GM18868 (cell line): ENCODE measurements at regions not wholly inside any gene's neighbourhood (a gene's known extent, or its start where the extent isn't known, plus 50 kb on each side); places are given as distances from the start of the nearest gene placed in this dataset.
"Not testable (repeated sequence)": the region's sequence is repeated elsewhere in the genome, so short reads cannot be mapped to it uniquely, and the experiment has no call there.

ENCODE experiments used
- ATAC-seq: cut with Tn5 transposase; IDR thresholded peaks from one replicate; pipeline ENCODE4 v1.9.1; 2021; ENCODE audit warnings: mild to moderate bottlenecking, moderate library complexity; ENCODE audit not compliant: unreplicated experiment

DNA sequence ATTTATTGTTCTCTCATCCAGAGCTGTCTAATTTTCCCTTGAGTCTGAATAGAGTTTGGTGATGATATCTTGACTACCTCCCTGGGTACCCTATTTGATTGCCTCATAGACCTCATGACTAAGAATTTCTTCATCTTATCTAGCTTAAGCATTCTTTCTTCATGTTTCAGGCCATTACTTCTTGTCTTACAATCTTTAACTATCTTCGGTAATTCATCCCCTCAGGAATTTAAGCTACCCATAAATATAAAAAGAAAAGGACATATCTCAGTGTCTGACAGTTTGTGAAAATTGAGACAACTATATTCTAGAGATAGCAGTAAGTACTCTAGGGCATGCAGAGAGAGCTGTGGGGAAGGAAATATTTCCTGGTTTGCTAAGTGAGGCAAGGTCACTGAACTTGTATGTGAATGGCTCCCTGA lies 466.1 kb upstream of the GRID2 start:
- no peak for ATAC-seq

DNA sequence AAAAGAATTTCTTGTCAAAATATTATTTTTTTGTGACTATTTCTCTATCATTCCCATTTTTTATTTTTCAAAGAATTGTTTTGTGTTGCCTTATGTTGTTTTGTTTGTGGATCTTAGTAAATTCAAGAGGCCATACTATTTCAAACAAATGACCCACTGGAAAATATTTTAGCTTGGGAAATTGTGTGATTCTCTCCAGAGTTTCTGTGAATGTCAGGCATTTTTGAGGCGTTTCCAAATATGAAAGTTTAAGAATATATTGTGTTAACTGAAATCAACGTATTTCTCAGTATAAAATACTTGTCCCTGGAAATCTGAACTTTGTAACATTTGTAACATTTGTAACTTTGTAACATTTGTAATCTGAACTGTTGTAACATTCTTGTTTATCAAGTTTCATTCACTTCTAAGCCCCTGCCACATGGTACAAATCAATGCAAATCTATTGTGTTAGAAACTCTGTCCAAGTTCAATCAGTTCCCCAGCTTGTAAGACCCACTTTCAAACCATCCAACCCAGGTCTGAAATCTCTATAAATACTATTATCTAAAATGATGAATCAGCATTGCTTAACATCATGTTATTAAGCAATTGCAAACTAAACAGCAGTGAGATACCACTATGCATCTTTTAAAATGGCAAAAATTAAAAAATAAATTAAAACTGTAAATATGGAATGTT lies 465.4 kb upstream of the GRID2 start:
- no peak for ATAC-seq

DNA sequence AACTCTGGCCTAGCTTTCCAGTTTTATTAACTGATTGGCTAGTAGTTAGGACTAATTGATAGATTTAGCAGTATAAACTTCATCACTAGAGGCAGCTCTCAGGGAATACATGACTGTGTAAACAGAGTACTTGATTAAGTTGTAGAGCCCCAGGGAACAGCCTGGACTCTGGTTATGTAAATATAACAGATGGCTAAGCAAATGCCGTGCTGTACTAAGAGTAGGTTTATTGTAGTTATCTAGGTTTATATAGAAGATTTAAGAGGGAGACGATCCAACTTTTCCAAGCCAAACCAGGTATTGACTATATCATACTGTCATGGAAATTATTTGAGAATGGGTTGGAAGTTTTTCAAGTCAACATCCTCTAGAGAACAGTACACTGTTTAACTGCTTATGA lies 463.4 kb upstream of the GRID2 start:
- no peak for ATAC-seq

DNA sequence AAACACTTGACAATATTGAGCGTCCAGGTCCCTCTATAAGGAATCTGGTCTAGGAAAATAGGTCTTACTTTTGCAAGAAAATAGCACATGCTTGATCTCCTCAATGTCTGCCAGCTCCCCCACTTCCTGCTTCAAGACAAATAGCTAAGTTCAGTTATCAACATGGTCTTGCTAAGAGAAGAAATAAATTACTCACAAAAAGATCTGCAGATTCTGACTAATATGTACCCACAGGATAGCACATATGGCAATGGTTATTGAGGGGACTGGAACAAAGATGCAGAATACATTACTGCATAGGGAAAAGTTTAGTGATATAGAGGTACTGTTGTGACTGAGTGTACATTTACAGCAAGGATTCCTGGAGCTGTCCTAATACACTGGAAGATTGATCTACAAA lies 457.5 kb upstream of the GRID2 start:
- no peak for ATAC-seq

DNA sequence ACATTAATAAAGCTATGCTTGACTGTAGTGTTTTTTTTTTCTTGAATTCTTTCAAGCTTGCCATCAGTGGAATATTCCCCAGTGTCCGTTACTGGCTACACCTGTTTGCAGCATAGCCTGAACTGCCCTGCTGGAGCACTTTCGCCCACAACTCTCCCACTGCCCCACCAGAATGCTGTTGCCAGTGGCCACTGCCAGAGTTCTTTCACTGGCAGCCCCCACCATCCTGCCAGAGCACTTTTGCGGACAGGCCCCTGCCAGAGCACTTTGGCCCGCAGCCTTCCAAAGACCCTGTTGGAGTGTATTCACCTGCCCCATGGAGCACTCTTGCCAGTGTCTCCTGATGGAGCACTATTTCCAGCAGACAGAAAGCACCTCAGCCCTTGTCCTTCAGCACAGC lies 452.3 kb upstream of the GRID2 start:
- ATAC-seq = no peak

DNA sequence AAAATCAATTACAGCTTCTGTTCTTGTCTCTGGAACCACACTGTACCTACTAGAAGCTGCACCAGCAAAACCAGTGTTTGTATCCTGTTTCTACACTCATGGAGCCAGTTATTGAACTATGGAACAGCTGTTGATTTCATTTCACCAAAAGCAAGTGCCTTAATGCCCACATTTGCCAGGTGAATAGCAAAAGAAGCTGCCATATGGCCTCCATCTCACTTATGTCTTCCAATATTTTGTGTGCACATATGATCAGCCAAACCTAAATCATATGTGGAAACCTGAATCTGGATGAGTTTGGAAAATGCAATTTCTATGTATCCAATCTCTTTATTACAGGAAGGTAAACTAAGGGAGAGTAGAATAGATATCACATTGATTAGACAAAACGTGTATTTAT lies 415.8 kb upstream of the GRID2 start:
- no peak for ATAC-seq

DNA sequence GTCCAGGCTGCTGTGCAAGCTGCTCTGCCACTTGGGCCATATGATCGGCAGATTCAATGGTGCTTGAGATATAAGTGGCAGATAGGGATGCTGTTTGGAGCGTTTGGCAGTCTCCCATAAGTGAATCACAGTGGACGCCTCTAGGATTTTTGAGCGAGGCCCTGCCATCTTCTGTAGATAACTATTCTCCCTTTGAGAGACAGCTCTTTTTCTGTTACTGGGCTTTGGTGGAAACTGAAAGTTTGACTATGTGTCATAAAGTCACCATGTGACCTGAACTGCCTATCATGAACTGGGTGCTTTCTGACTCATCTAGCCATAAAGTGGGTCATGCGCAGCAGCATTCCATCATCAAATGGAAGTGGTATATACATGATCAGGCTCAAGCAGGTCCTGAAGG lies 412.5 kb upstream of the GRID2 start:
- not testable (repeated sequence) for ATAC-seq

DNA sequence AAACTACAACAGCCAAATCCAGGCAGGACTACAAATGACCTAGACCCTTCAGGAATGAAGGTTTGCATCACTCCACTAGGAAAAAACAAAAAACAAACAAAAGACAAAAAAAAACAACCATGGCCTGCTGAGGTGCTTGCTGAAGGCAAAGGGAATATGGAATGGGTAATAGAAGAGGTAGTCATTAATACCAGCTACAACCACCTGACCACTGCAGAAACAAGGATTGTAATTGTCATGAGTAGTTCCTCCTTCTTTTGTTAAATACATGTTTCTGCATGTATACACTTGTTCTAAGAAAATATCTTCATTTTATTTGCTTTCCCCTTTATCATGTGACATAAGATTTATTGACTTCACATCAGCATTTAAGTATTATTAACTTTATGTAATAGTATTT lies 409.8 kb upstream of the GRID2 start:
- ATAC-seq = no peak

DNA sequence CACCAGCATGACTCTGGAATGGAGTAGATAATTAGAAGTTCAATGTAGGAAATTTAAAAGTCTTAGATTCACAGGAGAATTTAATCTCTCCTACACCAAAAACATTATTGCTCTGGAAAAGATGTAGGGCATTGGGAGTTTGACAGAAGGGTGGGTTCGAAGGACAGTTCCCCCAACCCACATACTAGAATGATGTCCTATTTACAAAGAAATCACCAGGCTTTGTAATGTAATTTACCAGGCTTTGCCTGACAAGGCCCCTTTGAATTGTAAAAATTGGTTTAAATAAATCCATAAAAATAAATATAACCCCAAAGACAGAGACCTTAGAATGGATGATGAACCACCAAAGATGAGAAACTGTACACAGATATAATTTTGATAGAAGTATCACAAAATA lies 399.2 kb upstream of the GRID2 start:
- no peak for ATAC-seq

DNA sequence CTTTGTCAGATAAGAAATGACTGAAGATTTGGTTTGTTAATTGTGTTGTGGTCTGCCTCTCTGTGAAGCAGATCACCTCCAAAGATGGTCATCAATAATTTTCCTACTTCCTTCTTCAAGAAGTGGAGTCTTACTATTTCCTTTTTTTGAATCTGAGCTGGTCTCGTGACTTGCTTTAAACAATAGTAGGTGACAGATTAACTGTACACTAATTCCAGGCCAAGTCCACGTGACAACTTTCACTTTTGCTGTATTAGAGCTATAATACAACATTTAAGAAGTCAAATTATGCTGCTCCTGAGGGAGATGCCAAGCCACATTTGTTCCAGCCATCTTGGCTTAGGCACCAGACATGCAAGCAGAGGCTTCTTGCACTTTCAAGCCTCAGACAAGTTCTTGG lies 393.8 kb upstream of the GRID2 start:
- no peak for ATAC-seq

DNA sequence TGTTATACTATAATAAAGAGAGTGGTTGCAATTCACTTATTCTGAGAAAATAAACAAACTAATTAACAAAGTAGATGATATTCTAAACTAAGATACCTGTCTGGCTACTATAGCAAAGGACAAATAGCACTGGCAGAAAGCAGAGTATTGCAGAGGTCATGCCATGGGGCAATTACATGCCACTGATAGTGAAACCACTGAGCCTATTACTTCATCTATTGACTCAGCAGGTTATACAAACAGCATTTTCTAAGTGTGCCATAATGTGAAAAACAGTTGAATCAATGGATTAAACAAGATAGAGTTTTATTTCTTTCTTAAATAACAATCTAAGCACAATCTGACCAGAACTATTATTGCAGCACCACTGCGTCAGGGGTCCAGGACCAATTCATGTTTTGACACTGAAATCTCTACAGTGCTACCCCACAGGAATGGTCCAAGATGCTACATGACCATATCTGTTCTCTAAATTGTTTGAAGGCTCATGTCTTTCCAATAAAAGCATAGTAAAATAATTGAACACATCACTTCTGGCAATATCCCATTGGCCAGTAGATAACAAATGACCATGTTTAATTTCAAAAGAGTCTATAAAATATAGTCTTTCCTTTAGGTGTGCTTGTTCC lies 389.5 kb upstream of the GRID2 start:
- ATAC-seq = no peak

DNA sequence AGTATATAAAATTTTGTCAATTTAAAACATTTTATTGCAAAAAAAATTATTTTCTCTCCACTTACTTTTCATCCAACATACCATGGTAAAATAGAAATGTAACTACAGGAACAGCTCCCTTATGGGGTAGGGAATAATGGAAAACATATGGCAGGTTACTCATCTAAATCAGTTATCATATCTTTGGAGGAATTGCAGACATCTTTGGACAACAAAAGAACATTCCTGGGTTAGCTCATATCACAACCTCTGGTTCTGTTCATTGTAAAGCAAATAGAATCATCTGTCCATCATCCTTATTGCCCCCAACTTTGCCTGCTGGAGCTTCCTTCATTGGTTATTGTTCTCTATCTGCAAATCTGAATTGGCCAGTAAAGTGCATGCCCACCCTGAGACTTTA lies 387.5 kb upstream of the GRID2 start:
- no peak for ATAC-seq

DNA sequence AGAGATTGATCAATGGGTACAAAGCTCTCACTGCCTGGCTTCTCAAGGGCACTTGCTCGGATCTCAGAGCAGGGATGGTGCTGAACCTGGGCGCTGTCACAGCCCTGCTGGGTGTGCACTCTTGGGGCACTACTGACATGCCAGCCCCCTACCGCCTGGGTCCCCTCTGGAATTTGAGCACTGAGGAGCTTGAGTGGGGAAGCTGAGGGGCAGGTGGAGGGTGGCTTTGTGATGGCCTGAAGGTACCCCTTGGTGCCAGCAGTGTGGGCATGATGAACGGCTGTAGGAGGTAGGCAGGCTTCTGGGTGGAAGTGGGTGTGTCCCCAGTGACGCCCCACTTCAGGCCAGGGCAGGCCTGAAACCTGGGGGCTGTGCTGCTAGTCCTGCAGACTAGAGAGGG lies 379.1 kb upstream of the GRID2 start:
- no peak for ATAC-seq

DNA sequence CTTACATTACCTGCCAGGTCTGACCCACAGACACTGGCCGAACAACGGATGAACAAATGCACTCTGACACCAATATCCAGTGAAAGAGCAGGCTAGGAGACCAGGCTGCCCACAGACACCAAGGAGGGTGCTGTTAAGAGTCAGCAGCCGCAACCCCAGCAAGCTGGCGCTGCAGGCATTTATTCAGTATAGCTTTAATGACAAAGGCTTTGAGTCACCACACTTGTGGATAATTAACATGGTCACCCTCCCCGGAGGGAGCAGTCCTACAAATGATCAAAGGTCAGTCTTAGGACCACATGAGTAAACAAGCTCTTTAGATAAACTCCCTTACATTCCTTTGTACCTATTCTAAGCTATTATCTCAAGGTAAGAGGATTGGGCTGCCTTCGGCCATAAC lies 368.5 kb upstream of the GRID2 start:
- no peak for ATAC-seq

DNA sequence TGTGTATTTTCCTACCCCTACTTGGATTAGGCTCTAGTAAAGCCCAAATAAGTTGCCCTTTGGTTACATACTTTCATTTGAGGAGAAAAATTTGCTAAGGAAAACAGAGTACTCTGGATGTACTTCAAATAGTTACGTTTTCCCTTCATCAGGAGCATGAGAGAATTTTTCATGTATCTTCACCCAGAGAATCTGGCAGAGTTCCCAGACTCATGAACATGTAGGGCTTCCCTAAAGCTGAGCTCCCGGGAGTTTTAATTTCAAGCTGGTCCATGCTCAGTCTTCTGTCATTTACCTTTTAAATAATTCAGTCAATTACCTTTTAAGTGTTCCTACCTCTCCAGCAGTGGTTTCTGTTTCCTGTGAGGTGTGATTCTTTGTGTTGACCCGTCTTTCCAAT lies 367.5 kb upstream of the GRID2 start:
- no peak for ATAC-seq

DNA sequence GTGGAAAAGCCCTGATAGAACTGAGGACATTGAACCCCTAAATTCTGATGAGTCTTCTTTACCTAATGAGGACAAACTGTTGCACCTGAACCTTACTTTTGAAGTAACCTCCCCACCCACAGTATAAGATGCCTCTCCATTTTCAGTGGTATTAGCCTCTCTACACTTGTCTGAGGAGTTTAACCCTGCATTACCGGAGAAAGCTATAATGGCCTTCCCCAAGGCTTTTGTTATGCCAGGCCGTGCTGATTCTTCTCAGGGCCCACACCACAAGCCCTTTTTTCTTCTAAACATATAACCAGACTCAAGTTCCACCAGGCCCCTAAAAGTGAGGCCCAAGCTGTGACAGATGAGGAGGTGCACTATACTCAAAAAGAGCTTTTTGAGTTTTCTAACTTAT lies 345.8 kb upstream of the GRID2 start:
- no peak for ATAC-seq

DNA sequence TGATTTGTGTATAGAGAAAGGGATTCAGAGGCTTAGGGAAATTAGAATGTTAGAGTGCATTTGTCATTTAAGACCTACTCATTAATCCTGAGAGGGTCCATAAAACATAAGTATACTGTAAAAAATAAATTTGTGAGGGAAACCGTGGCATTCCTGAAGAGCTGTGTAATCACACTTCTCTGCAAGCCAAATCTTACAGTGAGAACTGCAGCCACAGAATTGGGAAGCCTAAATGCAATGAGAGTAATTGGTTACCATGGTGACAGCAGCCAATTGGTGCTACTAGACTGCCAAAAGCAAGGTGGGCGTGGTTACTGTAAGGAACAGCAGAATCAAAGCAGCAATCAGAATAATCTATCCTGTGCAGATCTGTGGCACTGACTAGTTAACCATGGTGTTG lies 345.2 kb upstream of the GRID2 start:
- no peak for ATAC-seq

DNA sequence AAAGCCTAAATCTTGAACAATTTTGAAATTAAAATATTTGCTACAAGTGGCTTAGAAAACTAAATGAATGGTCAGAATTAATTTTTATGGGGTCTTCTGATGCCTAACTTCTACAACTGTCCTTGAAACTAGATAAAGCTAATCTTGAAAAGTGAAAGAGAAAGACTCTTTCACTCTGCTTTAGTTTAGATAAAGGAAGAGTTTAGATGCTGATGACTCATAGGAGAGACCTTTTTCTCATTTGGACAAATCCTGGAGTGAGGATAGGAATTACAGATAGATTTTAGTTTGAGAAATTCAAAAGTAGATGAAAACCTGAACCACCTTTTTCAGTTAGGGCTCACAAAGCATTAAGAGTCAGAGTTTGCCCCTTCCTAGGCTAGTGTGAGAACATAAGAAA lies 342.3 kb upstream of the GRID2 start:
- no peak for ATAC-seq

DNA sequence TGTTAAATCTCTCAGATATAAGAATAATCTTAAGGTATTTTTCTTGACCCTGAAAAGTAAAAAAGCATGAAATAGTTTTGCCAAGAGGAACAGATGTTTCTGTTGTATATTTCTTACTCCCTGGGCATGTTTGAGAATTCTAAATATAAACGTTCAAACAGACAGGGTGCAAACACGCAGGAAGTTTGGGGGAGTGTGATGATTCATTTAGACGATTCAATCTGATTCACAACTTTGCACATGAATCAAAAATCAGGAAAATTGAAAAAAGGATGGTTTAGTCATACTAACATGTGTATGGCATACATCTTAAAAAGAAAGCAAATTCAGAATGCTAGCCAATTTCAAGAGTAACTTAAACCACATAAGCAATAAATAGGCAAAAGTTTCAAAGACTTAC lies 340.3 kb upstream of the GRID2 start:
- ATAC-seq = no peak

DNA sequence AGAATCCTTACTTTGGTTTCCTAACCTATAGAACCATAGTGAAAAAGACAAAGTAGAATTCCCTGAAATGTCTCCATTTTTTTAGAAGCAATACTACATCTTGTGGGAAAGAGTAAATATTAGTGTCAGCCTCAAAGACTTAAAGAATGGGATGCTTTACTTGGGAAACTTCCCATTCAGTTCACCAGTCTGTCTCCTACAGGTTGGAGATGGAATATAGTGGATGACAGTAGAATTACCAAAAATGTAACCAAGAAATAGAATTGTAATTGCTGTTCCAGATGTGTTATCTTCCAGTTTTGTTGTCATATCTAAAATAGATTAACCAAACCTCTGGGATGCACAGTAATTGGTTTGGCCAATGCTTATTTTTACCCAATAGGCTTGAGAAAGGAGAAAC lies 338.6 kb upstream of the GRID2 start:
- ATAC-seq = no peak

DNA sequence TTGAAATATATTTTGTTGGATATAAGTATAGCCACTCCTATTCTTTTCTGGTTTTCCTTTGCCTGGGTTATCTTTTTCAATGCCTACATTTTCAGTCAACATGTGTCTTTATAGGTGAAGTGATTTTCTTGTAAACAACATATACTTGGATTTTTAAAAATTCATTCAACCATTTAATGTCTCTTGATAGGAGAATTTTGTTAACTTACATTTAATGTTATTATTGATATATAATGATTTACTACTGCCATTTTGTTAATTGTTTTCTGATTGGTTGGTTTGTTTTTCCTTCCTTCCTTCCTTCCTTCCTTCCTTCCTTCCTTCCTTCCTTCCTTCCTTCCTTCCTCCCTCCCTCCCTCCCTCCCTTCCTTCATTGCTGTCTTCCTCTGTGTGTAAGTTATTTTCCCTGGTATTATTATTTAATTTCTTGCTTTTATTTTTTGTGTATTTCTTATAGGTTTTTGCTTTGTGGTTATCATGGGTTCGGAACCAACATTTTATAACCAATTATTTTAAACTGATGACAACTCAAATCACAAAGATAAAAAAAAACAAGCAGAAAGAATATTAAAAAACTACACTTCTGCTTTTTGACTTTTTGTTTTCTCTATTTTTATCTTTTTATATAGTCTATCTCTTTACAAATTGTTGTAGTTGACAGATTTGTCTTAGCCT lies 330.1 kb upstream of the GRID2 start:
- ATAC-seq = no peak

DNA sequence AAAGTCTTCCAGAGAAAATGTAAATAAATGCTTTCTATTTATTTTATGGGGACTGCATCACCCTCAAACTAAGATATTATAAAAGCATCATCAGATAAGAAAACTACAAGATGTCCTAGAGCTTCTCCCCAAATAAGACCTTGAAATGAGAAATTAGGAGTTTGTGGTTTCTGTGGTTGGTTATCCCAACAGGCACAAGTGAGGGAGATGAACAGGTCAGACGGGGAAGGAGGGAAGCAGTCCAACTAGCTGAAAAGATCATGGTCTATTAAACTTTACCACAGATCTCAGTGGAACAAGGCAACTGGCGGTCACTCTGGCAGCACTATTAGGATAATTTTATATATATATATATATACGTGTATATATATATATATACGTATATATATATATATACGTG lies 319.3 kb upstream of the GRID2 start:
- ATAC-seq = no peak

DNA sequence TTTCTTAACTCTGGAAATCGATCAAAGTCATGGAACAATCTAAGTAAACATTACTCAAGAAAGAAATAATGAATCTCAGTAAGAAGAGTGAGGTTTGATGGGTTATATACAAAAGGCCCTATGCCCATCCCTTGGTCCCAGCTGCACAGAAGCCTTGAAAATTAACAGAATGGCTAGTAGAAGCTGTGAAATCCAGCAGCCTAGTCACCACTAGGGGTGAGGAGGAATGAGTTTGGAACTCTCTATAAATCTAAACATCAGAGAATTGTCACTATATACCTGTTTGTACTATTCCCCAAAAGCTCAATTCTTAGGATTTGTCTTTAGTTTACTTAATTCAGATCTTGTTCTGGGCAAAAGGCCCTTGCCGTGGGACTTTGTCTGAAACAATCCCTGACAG lies 313.9 kb upstream of the GRID2 start:
- ATAC-seq = no peak
